ENCODE measurements at regions not wholly inside any gene's neighbourhood (a gene's known extent, or its start where the extent isn't known, plus 50 kb on each side); places are given as distances from the start of the nearest gene placed in this dataset.

DNA sequence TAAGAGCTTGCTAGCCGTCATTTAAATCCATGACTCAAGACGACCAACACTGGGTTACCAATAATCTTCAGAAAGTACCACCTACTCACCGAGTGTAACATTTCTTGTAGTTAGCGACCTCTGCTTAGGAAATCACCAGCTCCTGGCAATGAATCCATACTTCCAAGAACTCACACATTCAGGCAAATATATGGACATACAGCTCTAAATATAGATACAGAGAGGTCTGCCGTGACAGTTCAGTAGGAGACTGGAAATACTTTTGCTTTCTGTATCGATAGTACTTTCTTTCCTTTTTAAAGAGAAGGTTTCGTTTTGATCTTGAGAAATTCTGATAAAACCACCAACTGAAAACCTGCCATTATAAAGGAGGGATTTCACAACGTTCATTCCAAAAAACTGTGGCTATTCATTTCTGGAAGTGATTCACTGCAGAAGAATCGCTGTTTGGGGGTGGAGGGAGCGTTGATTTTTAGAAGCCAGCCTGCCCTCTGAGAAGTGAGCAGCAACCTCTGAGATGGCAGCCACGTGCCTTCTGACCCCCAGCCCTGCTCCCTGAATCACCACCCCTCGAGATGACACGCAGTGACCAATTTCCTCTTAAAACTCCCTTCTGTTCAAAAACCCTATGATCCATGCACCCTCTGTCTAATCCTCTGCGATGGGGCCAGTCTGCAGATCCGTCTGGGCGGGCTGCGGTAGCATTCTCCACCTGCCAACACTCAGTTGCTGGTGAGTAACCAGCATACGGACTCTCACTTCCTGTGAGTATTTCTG, 179.0 kb upstream of the KLF14 start (continued):
- TF ChIP-seq, protein P1, sequence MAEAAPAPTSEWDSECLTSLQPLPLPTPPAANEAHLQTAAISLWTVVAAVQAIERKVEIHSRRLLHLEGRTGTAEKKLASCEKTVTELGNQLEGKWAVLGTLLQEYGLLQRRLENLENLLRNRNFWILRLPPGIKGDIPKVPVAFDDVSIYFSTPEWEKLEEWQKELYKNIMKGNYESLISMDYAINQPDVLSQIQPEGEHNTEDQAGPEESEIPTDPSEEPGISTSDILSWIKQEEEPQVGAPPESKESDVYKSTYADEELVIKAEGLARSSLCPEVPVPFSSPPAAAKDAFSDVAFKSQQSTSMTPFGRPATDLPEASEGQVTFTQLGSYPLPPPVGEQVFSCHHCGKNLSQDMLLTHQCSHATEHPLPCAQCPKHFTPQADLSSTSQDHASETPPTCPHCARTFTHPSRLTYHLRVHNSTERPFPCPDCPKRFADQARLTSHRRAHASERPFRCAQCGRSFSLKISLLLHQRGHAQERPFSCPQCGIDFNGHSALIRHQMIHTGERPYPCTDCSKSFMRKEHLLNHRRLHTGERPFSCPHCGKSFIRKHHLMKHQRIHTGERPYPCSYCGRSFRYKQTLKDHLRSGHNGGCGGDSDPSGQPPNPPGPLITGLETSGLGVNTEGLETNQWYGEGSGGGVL (tag by site-specific recombination; IDR thresholded peaks at IDR 0.05), result no peak
- peak; percentile 38; the same call in 1 of the 2 replicates for TF ChIP-seq SP3 (tag by site-specific recombination; IDR thresholded peaks at IDR 0.05)
- peak; percentile 57 for TF ChIP-seq ZBTB17 (tag by site-specific recombination; IDR thresholded peaks at IDR 0.05)
- TF ChIP-seq YY1 (tag by site-specific recombination; IDR thresholded peaks at IDR 0.05), result no peak
- peak; percentile 89 for TF ChIP-seq PRDM1 (tag by site-specific recombination; IDR thresholded peaks at IDR 0.05)
- no peak for TF ChIP-seq ZNF654 (tag by site-specific recombination; IDR thresholded peaks at IDR 0.05; ENCODE audit: low read depth)
- 0 out of 2 replicates have a peak, but pooled peaks have one; percentile 19 for TF ChIP-seq ZNF366 (tag by site-specific recombination; conservative IDR thresholded peaks at IDR 0.05)
- TF ChIP-seq ZNF501 (tag by site-specific recombination; IDR thresholded peaks at IDR 0.05), result 0 out of 2 replicates have a peak, but pooled peaks have one; percentile 55
- peak; percentile 65 for TF ChIP-seq GLIS2 (tag by site-specific recombination; IDR thresholded peaks at IDR 0.05)
- TF ChIP-seq ZEB2 (tag by site-specific recombination; IDR thresholded peaks at IDR 0.05), result 0 out of 2 replicates have a peak, but pooled peaks have one; percentile 34
- TF ChIP-seq SP7 (tag by site-specific recombination; IDR thresholded peaks at IDR 0.05), result peak; percentile 92; the same call in 1 of the 2 replicates
- peak; percentile 18; the same call in 1 of the 2 replicates for TF ChIP-seq ZNF629 (tag by site-specific recombination; IDR thresholded peaks at IDR 0.05)
- TF ChIP-seq ZNF10 (tag by site-specific recombination; IDR thresholded peaks at IDR 0.05), result no peak
- TF ChIP-seq, protein P2, sequence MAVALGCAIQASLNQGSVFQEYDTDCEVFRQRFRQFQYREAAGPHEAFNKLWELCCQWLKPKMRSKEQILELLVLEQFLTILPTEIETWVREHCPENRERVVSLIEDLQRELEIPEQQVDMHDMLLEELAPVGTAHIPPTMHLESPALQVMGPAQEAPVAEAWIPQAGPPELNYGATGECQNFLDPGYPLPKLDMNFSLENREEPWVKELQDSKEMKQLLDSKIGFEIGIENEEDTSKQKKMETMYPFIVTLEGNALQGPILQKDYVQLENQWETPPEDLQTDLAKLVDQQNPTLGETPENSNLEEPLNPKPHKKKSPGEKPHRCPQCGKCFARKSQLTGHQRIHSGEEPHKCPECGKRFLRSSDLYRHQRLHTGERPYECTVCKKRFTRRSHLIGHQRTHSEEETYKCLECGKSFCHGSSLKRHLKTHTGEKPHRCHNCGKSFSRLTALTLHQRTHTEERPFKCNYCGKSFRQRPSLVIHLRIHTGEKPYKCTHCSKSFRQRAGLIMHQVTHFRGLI (tag by site-specific recombination; IDR thresholded peaks at IDR 0.05), result 0 out of 2 replicates have a peak, but pooled peaks have one; percentile 16
- peak; percentile 35; the same call in 1 of the 2 replicates for TF ChIP-seq OSR2 (tag by site-specific recombination; IDR thresholded peaks at IDR 0.05)
- TF ChIP-seq, protein P3, sequence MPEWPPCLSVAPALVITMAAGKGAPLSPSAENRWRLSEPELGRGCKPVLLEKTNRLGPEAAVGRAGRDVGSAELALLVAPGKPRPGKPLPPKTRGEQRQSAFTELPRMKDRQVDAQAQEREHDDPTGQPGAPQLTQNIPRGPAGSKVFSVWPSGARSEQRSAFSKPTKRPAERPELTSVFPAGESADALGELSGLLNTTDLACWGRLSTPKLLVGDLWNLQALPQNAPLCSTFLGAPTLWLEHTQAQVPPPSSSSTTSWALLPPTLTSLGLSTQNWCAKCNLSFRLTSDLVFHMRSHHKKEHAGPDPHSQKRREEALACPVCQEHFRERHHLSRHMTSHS (tag by site-specific recombination; IDR thresholded peaks at IDR 0.05), result no peak
- 0 out of 2 replicates have a peak, but pooled peaks have one; percentile 51 for TF ChIP-seq BCL11A (tag by site-specific recombination; IDR thresholded peaks at IDR 0.05; ENCODE audit: low read depth)
- no peak for TF ChIP-seq ZNF133 (tag by site-specific recombination; IDR thresholded peaks at IDR 0.05)
- peak; percentile 55 for TF ChIP-seq ZBTB20 (tag by site-specific recombination; IDR thresholded peaks at IDR 0.05)
- TF ChIP-seq, protein P4, sequence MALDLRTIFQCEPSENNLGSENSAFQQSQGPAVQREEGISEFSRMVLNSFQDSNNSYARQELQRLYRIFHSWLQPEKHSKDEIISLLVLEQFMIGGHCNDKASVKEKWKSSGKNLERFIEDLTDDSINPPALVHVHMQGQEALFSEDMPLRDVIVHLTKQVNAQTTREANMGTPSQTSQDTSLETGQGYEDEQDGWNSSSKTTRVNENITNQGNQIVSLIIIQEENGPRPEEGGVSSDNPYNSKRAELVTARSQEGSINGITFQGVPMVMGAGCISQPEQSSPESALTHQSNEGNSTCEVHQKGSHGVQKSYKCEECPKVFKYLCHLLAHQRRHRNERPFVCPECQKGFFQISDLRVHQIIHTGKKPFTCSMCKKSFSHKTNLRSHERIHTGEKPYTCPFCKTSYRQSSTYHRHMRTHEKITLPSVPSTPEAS (tag by site-specific recombination; IDR thresholded peaks at IDR 0.05), result no peak
- peak; percentile 82 for TF ChIP-seq FEZF1 (tag by site-specific recombination; IDR thresholded peaks at IDR 0.05)

Data from HEK293 (cell line).